SU-DHL-6 (cell line): ENCODE measurements at regions not wholly inside any gene's neighbourhood (a gene's known extent, or its start where the extent isn't known, plus 50 kb on each side); places are given as distances from the start of the nearest gene placed in this dataset.

ENCODE experiments used
- H2AFZ ChIP-seq: fragments of 200-600 bp; sonication (generic); 2 replicates; pipeline ENCODE4 v1.6.1; 2014; ENCODE audit warnings: low read depth, mild to moderate bottlenecking, moderate library complexity, mixed read lengths, antibody characterized with exemption, low read length; ENCODE audit not compliant: severe bottlenecking
- H3F3A ChIP-seq: fragments of 200-600 bp; shearing (Covaris generic); 2 replicates; pipeline ENCODE4 v1.6.0; 2016; ENCODE audit warnings: antibody characterized with exemption, mild to moderate bottlenecking; ENCODE audit not compliant: insufficient read depth
- H3K27ac ChIP-seq: fragments of 200-600 bp; sonication (generic); 2 replicates; pipeline ENCODE4 v1.5.1; 2016; ENCODE audit warnings: low read depth, mild to moderate bottlenecking, low read length, moderate library complexity, mixed read lengths
- H3K27me3 ChIP-seq: fragments of 200-600 bp; sonication (generic), shearing (Covaris generic); 2 replicates; pipeline ENCODE4 v1.6.0; 2014; ENCODE audit warnings: mild to moderate bottlenecking, low read length
- H3K36me3 ChIP-seq: fragments of 200-600 bp; sonication (generic); 2 replicates; pipeline ENCODE4 v1.6.1; 2014; ENCODE audit warnings: mild to moderate bottlenecking, low read length, mixed read lengths
- H3K4me2 ChIP-seq: fragments of 300-600, 200-600 bp; shearing (Covaris generic), sonication (generic); 2 replicates; pipeline ENCODE4 v1.6.0; 2014; ENCODE audit warnings: low read length, low read depth, mild to moderate bottlenecking; ENCODE audit not compliant: poor library complexity, severe bottlenecking
- H3K4me3 ChIP-seq: fragments of 200-600 bp; sonication (generic); 2 replicates; pipeline ENCODE4 v1.5.1; 2014; ENCODE audit warnings: antibody characterized with exemption, low read length, mild to moderate bottlenecking, mixed read lengths; ENCODE audit not compliant: insufficient read depth, poor library complexity, severe bottlenecking
- H3K79me2 ChIP-seq: fragments of 200-600 bp; sonication (generic); 2 replicates; pipeline ENCODE4 v1.6.1; 2014; ENCODE audit warnings: mild to moderate bottlenecking, low read length, moderate library complexity; ENCODE audit not compliant: insufficient read depth
- H3K9ac ChIP-seq: fragments of 200-600 bp; sonication (generic); 2 replicates; pipeline ENCODE4 v1.7.0; 2014; ENCODE audit warnings: mild to moderate bottlenecking, low read length
- H3K9me2 ChIP-seq: fragments of 200-600 bp; sonication (generic); replicated peaks from 2 replicates; pipeline ENCODE4 v1.6.1; 2014; ENCODE audit warnings: low read length; ENCODE audit not compliant: insufficient read depth
- H3K9me3 ChIP-seq: fragments of 200-600 bp; sonication (generic); 2 replicates; pipeline ENCODE4 v1.6.1; 2014; ENCODE audit warnings: low read length, mixed read lengths; ENCODE audit not compliant: insufficient read depth
- H4K20me1 ChIP-seq: fragments of 200-600 bp; sonication (generic); 2 replicates; pipeline ENCODE4 v1.6.1; 2014; ENCODE audit warnings: low read depth, mild to moderate bottlenecking, antibody characterized with exemption, low read length, moderate library complexity, mixed read lengths
- EZH2phosphoT487 ChIP-seq: fragments of 200-600 bp; sonication (generic), shearing (Covaris generic); conservative IDR thresholded peaks from 2 replicates; pipeline ENCODE4 v1.6.1; 2018; ENCODE audit warnings: mild to moderate bottlenecking, antibody characterized with exemption, low read length, moderate library complexity, mixed read lengths
- TF ChIP-seq, protein P1 (sequence below): fragments of 200-600 bp; sonication (generic); IDR thresholded peaks from one replicate; pipeline ENCODE4 v1.5.1; 2017; ENCODE audit warnings: antibody characterized with exemption, mild to moderate bottlenecking, low read length, moderate library complexity; ENCODE audit not compliant: insufficient read depth, poor library complexity, severe bottlenecking

DNA sequence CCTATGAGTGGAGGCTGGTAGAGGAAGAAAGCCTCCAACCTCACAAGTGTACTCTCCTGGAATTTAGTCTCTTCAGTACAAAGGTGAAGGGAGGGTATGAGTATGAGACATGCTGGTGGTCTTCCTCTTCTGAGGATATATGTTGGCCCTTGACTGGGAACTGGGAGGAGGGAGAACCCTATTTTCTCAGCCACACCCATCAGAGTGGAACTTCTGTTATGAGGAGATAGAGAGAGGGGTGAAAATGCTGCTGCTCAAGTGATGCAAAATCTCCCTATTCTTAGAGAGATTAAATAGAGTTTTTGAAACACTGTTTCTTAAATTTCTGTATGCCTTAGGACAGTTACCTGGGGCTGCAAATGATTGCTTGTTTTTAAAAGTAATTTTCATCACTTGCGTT is 203.4 kb upstream of the PRR16 start:
- Histone ChIP-seq H3K9ac (no peak overlapping the region), H3K27ac (no peak overlapping the region), H4K20me1 (no peaks in the 10 kb centered on the region), H3F3A (no peaks in the 10 kb centered on the region), H3K4me3 (no peak overlapping the region), H3K79me2 (no peaks in the 10 kb centered on the region), H3K9me2 (no peaks in the 10 kb centered on the region), H3K9me3 (no peaks in the 10 kb centered on the region), H3K27me3 (no peaks in the 10 kb centered on the region), H3K4me2 (no peak overlapping the region), H2AFZ (no peak overlapping the region), H3K36me3 (no peaks in the 10 kb centered on the region)
- TF ChIP-seq, protein P1, sequence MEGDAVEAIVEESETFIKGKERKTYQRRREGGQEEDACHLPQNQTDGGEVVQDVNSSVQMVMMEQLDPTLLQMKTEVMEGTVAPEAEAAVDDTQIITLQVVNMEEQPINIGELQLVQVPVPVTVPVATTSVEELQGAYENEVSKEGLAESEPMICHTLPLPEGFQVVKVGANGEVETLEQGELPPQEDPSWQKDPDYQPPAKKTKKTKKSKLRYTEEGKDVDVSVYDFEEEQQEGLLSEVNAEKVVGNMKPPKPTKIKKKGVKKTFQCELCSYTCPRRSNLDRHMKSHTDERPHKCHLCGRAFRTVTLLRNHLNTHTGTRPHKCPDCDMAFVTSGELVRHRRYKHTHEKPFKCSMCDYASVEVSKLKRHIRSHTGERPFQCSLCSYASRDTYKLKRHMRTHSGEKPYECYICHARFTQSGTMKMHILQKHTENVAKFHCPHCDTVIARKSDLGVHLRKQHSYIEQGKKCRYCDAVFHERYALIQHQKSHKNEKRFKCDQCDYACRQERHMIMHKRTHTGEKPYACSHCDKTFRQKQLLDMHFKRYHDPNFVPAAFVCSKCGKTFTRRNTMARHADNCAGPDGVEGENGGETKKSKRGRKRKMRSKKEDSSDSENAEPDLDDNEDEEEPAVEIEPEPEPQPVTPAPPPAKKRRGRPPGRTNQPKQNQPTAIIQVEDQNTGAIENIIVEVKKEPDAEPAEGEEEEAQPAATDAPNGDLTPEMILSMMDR, result no peak
- no peak for TF ChIP-seq EZH2phosphoT487

DNA sequence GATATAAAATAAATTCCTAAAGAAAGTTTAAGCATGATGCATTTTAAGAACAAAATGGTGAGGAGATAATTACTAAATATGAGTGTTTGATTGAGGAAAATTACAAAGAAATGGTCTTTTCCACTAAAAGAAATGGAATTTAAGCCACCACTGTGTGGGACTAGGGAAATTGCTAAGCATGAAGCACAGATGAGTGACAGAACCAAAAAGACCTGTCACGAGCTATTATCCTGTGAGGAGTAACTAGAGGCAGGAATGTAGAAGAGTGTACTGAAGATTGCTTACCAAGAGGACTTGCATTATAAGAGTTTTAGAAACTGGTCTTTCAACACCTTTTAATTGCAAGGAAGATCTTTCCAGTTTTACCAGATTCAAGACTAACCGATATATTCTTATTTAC is 193.6 kb upstream of the PRR16 start:
- Histone ChIP-seq H3K4me2 (no peak overlapping the region), H3K9me2 (no peaks in the 10 kb centered on the region), H3K27me3 (no peaks in the 10 kb centered on the region), H2AFZ (no peak overlapping the region), H3K4me3 (no peak overlapping the region), H3K36me3 (no peaks in the 10 kb centered on the region), H3K79me2 (no peaks in the 10 kb centered on the region), H4K20me1 (no peaks in the 10 kb centered on the region), H3K27ac (no peak overlapping the region), H3F3A (no peaks in the 10 kb centered on the region), H3K9ac (no peak overlapping the region), H3K9me3 (no peaks in the 10 kb centered on the region)
- TF ChIP-seq EZH2phosphoT487, result no peak

DNA sequence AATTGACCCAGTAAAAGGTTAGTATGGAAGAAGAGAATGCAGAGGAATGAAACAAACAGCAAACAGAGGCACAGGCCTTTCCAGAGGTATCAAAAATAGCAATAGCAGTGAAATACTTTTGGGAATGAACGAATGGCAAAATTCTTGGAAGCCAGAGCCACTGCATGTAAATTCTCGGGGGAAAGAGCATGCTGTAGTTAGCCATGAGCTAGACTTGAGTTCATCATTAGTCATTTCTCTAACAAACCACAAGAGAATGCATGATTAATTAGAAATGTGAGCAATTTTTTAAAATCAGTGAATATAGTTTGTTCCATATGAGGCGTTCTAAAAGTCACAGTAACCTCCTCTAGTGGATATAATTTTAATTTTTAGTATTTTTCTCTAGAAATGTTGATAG is 170.3 kb upstream of the PRR16 start:
- no peak overlapping the region for H3K9ac ChIP-seq
- TF ChIP-seq, protein P1, result no peak
- no peaks in the 10 kb centered on the region for H3K9me3 ChIP-seq
- no peaks in the 10 kb centered on the region for H3K36me3 ChIP-seq
- H3K4me2 ChIP-seq, result no peak overlapping the region
- H3K9me2 ChIP-seq, result no peaks in the 10 kb centered on the region
- no peaks in the 10 kb centered on the region for H3K79me2 ChIP-seq
- no peaks in the 10 kb centered on the region for H3F3A ChIP-seq
- H3K27ac ChIP-seq, result no peak overlapping the region
- H4K20me1 ChIP-seq, result no peaks in the 10 kb centered on the region
- no peak overlapping the region for H3K4me3 ChIP-seq
- no peak overlapping the region for H2AFZ ChIP-seq
- H3K27me3 ChIP-seq, result no peaks in the 10 kb centered on the region

DNA sequence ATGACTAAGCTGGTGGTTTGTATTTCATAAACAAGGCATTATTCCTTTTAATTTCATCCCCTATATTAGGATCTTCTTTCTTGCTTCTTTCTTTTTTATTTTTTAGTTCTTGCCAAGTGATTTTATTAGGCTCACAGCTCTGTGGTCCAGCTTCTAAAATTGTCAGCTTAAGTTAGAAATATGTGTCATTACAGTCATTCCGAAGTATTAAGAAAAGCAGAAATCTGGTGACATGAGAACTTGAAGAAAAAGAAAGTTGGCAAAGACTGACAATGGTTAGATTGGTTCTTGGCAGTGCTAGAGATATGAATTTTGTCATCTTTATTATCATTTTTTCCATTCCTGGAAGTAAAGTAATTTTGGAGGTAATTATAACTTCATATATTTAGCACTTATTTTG is 166.5 kb upstream of the PRR16 start:
- Histone ChIP-seq H3K4me2 (no peak overlapping the region), H4K20me1 (no peaks in the 10 kb centered on the region), H3K9ac (no peak overlapping the region), H3K36me3 (no peaks in the 10 kb centered on the region), H3K27ac (no peak overlapping the region), H2AFZ (no peak overlapping the region), H3K79me2 (no peaks in the 10 kb centered on the region), H3K27me3 (no peaks in the 10 kb centered on the region), H3F3A (no peaks in the 10 kb centered on the region), H3K9me2 (no peaks in the 10 kb centered on the region), H3K9me3 (no peaks in the 10 kb centered on the region), H3K4me3 (no peak overlapping the region)
- TF ChIP-seq, protein P1, result no peak
- no peak for TF ChIP-seq EZH2phosphoT487
